HG02642 (cell line): ENCODE measurements at regions not wholly inside any gene's neighbourhood (a gene's known extent, or its start where the extent isn't known, plus 50 kb on each side); places are given as distances from the start of the nearest gene placed in this dataset.
"Not testable (repeated sequence)": the region's sequence is repeated elsewhere in the genome, so short reads cannot be mapped to it uniquely, and the experiment has no call there.

Experiments
- ATAC-seq: cut with Tn5 transposase; IDR thresholded peaks from one replicate; pipeline ENCODE4 v1.9.1; 2021; ENCODE audit warnings: mild to moderate bottlenecking; ENCODE audit not compliant: unreplicated experiment, poor library complexity

DNA sequence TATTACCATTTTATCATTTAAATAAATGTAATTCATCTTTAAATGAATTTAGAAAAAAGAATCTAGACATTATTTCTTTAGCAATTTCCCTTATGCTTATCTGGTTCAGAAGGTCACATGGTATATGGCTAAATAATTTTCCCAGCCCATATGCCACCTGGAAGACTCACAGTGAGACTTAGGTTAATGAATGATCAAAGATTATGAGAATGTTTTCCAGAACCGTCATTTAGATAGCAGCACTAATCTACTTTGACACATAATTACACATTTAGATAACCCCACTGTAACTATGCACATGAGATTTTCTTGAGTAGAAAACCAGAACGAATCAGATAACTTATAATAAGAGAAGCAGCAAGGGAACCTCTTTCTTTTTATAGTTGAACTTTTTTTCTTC is 124.9 kb upstream of the CCDC180 start:
- not testable (repeated sequence) for ATAC-seq

DNA sequence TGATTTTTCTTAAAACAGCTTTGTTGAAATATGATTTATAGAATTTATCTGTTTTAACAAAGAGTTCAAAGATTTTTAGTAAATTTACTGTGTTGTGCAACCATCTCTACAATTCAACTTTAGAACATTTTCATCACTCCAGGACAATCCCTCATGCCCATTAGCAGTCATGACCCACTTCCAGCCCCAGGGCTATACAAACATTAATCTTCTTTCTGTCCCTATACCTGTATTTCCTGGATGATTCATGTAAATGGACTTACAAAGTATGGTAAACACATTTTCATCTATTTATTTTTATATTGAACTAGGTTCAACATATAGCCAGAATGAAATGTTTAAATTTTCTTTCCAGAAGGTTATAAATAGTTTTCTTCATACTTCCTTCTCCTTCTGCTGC is 127.8 kb upstream of the CCDC180 start:
- ATAC-seq, result no peak

DNA sequence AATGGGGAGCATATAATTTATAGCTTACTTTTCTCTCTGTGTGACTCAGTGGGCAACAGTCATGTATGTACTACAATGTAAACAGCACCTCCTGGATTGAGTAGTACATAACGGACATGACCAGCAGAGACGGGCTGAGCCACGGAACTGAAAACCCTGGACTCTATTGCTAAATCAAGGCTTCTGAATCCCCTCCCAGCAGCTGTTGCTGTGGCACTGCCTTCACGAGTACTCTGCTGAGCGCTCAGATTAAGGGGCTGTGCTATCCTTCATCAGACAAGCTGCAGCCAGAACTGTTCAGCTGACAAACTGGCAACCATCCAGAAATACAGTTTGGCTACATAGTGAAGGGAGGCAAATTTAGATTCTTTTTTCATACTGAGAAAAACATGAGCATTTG is 131.3 kb upstream of the CCDC180 start:
- no peak for ATAC-seq

DNA sequence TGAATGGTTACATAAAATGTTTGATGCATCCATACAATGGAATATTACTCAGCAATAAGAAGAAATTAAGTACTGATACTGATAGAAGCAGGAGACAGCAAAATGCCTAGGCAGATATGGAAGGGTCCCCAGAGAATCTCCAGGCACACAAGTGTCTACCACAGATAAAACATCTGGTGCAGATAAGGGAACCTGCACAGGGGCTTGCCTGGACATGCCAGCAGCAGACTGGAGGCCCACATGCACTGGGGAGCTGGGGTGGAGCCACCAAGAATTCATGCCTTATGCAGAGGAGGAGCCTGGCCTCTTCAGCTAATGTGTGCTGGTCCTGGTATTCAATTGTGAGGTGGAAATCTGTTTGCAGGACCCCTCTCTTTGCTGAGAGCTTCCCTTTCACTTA is 129.2 kb upstream of the CTSV start:
- not testable (repeated sequence) for ATAC-seq

DNA sequence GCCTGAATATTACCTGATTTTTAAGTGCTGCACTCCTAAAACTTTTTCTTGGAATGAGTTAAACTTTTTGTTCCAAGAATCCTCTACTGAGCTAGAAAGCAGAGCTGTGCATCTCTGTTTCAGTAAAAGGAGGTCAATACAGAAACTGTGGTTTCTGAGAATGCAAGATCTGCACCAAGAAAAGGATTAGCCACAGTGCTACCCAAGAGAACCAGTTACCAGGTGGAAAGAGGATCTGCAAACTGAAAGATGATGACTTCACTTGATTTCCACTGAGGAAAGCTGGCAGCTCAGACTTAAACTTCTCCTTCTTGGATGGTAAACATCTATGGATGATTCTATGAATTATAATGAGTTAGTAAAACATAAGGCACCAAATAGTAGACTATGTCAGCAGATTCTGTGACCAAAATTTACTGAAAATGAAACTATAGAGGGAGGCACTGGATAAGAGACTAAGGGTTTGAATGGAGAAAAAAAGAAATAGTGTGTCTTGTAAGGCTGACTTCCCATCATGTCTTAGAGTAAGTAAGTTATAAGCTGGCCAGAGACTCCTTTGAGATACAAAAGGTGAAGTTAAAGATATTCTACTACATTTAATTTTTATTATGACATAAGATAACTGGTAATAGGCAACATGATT is 127.7 kb upstream of the CTSV start:
- ATAC-seq, result not testable (repeated sequence)

DNA sequence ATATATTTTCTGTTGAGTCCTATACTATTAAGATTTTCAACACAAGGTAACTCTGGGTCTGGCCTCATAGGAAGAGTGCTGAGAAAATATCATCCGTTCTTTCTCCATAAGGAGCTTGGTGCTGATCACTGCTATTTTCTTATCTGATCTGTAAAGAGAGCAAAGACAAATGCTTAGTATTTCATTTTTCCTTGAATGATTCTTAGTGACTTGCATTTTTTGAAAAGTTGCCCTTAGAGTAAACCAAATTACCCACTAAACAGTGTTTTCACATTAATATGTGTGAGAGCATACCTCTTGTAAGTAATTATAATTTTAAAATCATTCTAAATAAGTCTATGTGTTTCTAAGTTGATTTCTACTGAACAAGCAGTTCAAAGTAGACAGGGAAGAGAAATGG is 121.3 kb upstream of the CTSV start:
- ATAC-seq, result no peak

DNA sequence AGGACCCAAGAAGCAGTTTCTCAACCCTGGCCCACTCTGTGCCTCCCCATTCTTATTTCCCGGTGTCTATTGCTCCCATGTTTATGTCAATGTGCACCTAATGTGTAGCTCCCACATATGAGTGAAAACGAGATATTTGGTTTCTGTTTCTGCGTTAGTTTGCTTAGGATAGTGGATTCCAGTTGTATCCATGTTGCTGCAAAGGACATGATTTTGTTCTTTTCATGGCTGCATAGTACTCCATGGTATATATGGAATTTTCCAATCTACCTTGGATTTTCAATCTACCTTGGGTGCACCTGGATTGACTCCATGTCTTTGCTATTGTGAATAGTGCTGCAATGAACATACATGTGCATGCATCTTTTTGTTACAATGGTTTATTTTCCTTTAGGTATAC is 119.8 kb upstream of the CTSV start:
- ATAC-seq, result not testable (repeated sequence)

DNA sequence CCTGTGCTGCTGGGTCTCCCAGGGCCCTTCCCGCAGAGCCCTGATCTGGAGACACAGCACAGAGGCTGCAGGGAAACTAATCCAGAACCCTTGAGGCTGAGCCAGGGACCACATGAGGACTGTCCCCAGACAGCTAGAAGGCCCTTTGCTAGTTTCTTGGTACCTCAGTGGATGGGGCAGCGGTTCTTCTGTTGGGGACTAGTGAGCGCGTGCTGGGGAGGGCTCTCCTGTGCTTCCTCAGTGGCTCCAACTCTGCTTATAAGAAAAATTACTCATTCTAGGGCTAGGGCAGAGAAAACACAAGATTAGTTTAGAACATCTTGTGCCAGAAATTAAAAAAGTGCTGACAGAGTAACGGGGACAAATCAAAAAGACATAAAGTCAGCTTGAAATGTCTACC is 116.5 kb upstream of the CTSV start:
- not testable (repeated sequence) for ATAC-seq

DNA sequence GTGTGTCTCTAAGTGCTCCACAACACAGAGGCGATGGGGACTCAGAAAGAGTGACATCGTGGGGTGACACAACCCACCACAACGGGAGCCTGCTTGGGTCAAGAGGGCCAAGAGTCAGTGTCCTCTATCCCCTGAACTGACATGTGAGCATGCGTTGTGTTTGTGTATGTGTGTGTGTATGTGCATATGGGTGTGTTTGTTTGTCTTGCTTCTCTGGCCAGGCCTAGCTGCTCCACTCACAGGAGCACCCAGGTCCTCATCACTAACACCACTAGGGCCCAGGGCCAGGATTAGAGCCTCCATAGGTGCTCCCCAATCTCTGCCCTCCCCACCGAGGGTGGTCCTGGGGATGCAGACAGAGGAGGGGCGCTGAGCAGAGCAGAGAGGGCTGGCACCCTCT is 115.0 kb upstream of the CTSV start:
- ATAC-seq, result no peak

DNA sequence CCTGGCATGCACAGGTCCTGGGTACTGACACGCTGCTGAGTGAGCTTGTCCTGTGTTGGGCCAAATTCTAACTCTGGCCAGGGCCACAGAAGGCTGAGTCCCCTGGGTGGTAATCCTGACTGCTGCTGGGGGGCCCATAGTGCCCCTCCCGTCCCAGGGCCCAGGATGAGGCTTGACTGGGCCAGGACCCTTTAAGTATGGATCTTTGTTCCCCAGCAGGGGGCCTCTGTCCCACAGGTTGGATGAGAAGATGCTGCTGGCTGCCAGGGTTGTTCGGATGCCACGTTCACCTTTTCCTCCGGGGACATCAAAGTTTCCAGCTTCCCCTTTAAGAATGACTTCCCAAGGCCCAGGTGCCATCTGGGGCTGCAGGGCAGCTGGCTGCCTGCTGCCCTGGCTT is 114.2 kb upstream of the CTSV start:
- not testable (repeated sequence) for ATAC-seq

DNA sequence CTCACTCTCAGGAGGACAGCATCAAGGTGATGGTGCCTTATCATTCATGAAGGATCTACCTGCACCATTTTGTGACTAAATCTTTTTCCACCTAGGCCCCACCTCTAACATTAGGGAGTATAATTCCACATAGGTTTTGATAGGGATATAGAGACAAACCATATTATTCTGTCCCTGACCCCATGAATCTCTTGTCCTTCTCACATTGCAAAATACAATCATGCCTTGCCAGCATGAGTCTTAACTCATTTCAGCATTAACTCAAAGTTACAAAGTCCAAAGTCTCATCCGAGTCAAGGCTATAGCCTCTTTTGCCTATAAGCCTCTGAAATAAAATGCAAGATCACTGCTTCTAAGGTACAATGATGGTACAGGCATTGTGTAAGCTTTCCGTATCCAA is 111.5 kb upstream of the CTSV start:
- not testable (repeated sequence) for ATAC-seq

DNA sequence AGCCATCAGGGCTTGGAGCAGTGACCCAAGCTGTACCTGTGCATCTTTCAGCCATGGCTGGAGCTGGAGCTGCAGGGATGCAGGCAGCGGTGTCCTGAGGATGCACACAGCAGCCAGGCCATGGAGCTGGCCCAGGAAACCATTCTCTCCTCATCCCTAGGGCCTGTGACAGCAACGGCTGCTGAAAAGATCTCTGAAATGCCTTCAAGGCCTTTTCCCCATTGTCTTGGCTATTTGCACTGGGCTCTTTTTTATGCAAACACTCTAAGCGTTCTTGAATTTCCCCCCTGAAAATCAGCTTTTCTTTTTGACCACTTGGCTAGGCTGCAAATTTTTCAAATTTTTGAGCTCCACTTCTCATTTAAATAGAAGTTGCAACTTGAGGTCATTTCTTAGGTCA is 109.5 kb upstream of the CTSV start:
- not testable (repeated sequence) for ATAC-seq

DNA sequence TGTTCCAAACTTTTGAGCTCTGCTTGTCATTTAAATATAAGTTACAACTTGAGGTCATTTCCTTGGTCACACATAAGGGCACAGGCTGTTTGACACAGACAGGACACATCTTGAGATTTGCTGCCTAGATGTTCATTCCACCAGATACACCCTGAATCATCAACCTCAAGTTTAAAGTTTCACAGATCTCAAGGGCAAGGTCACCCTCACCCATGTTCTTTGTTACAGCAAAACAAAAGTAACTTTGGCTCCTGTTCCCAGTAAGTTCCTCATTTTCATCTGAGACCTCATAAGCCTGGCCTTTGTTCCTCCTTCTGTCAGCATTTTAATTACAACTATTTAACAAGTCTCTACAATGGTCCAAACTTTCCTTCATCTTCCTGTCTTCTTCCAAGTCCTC is 106.7 kb upstream of the CTSV start:
- not testable (repeated sequence) for ATAC-seq

DNA sequence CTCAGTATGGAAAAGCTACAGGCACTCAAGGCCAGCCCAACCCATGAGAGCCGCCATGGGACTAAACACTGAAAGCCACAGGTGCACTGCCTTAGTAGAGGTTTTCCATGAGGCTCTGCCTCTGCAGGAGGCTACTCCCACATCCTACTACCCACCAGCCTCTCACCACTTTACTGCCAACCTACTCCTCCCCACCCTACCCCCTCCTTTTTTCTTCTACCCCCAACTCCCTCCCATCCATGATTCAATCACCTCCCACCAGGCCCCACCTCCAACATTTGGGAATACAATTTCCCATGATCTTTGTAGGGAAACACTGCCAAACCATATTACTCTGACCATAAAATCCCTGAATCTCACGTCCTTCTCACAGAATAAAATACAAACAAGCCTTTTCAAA is 101.6 kb upstream of the CTSV start:
- ATAC-seq, result no peak

DNA sequence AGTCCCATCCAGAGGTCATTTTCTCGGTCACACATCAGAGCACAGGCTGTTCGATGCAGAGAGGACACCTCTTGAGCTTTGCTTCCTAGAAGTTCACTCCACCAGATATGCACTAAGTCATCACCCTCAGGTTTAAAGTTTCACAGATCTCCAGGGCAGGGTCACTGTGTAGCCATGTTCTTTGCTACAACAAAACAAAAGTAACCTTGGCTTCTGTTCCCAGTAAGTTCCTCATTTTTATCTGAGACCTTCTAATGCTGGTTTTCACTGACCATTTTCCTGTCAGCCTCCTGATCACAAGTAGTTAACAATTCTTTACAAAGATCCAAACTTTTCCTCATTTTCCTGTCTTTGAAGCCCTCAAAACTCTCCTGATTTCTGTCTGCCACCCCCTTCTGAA is 97.5 kb upstream of the CTSV start:
- no peak for ATAC-seq

DNA sequence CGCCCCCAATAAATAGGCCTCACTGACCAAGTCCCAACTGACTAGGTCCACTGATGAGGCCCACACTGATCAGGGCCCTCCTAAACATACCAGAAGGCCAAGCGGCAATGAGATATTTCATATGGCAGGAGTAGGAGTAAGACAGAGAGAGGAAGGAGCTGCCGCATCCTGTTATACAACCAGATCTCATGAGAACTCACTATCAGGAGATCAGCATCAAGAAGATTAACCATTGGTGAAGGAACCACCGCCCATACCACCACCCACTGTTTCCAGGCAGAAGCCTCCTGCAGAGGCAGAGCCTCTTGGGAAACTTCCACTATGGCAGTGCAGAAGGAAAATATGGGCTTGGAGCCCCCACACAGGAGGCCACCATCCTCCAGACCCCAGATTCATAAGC is 95.0 kb upstream of the CTSV start:
- ATAC-seq, result not testable (repeated sequence)

DNA sequence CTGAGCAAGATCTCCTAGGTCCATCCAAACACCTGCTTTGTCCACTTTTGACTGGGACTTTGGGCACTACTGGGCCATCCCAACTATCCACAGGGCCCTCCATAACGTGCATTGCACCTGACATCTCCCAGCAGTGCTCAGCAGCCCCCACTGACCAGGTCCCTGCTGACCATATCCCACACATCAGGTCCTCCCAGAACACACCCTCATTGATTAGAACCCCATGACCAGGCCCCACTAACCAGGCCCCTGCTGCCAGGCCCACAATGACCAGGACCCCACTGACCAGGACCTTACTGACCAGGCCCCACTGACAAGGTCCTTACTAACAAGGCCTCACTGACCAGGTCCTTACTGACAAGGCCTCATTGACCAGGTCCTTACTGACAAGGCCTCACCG is 93.9 kb upstream of the CTSV start:
- no peak for ATAC-seq

DNA sequence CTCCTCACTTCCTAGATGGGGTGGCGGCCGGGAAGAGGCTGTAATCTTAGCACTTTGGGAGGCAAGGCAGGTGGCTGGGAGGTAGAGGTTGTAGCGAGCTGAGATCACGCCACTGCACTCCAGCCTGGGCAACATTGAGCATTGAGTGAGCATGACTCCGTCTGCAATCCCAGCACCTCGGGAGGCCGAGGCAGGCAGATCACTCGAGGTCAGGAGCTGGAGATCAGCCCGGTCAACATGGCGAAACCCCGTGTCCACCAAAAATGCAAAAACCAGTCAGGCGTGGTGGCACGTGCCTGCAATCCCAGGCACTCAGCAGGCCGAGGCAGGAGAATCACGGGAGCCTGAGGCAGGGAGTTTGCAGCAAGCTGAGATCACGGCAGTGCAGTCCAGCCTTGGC is 91.9 kb upstream of the CTSV start:
- ATAC-seq, result not testable (repeated sequence)

DNA sequence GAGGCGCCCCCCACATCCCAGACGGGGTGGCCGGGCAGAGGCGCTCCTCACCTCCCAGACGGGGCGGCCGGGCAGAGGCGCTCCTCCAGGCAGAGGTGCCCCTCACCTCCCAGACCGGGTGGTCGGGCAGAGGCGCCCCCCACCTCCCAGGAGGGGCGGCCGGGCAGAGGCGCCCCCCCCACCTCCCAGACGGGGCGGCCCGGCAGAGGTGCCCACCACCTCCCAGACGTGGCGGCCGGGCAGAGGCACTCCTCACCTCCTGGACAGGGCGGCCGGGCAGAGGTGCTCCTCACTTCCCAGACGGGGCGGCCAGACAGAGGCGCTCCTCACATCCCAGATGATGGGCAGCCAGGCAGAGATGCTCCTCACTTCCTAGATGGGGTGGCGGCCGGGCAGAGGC is 91.4 kb upstream of the CTSV start:
- ATAC-seq, result not testable (repeated sequence)

DNA sequence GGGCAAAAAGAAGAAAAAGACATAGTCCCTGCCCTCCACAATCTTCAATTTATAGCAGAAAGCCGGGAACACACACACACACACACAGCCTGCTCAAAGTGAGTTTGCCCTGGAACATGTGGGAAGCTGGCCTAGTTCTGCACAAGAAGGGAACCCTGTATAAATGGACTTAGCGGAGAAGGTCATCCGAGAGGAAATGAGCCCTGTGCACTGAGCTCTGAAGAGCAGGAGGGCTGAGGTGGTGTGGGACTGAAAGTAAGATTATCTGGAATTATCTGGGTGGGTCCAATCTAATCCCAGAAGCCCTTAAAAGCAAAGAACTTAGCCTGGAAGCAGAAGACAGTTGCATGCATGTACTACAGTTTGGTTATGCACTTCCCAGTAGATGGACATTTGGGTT is 90.0 kb upstream of the CTSV start:
- ATAC-seq, result no peak

DNA sequence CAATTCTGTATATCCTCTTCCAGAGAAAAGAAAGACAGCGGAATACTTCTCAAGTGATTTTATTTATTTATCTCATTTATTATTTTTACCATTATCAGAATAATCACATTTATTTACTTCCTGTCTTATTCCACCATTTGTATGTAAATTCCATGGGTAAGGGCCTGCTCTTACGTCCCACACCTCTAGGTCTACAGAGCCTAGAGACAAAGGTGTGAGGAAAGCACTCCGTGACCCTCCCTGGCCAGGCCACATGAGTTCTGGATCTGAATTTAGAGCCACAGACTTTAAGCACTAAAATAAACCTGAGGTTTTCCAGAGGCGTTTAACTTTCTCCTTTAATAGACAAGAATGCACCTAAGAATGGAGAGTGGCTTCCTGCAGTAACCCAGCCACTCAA is 85.3 kb upstream of the CTSV start:
- no peak for ATAC-seq

DNA sequence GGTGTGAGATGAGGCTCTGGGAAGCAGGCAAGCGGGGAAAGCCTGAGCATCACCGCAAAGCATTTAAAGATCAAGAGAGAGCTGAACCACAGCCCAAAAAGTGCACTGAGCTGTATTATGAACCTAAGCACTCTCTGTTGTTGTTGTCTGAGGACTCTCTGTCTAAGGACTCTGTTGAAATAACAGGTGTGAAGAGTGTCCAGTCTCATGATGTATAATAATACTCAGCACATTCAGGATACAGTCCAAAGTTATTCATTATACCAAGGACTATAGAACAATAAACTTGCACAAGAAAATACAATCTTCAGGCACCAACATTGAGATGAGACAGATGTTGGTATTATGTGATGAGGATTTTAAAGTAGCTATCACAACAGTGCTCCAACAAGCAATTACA is 71.8 kb upstream of the CTSV start:
- ATAC-seq, result no peak
